Upper lobe of right lung (tissue), 1 donor: ENCODE measurements at regions not wholly inside any gene's neighbourhood (a gene's known extent, or its start where the extent isn't known, plus 50 kb on each side); places are given as distances from the start of the nearest gene placed in this dataset.
A peak's percentile ranks its signal among the peaks of the same experiment; 100 is the strongest.

ENCODE experiments used
- ATAC-seq: fragments of 200-7000 bp; cut with Tn5 transposase; one replicate; pipeline ENCODE4 v1.9.1; 2020; ENCODE audit warnings: mild to moderate bottlenecking, moderate library complexity
- DNase-seq: peaks from one replicate; pipeline ENCODE4 v3.0.0-alpha.2; 2020
- H3K27ac ChIP-seq: fragments of 200-600 bp; one replicate; pipeline ENCODE4 v1.8.0; 2022
- H3K27me3 ChIP-seq: fragments of 200-600 bp; one replicate; pipeline ENCODE4 v1.8.0; 2022; ENCODE audit warnings: mild to moderate bottlenecking
- H3K36me3 ChIP-seq: fragments of 200-600 bp; one replicate; pipeline ENCODE4 v1.8.0; 2022
- H3K4me1 ChIP-seq: fragments of 200-600 bp; one replicate; pipeline ENCODE4 v1.8.0; 2022
- H3K4me3 ChIP-seq: fragments of 200-600 bp; one replicate; pipeline ENCODE4 v1.8.0; 2022; ENCODE audit warnings: mild to moderate bottlenecking
- H3K9me3 ChIP-seq: fragments of 200-600 bp; one replicate; pipeline ENCODE4 v1.8.0; 2022
- CTCF ChIP-seq: fragments of 200-600 bp; IDR thresholded peaks from one replicate; pipeline ENCODE4 v1.8.0; 2022; ENCODE audit warnings: antibody characterized with exemption
- intact Hi-C: fragments of 100-400 bp; cut with DNase I; formaldehyde crosslinking; loops from one replicate; pipeline ENCODE4 v1.11.0; 2022
- donor health status: DM: no; HTN: yes; CAD: no; lungs with severe emphysema.

GRCh38 chrX:97740886-97741285, 857.2 kb downstream of the RPA4 start:
- Histone ChIP-seq H3K27me3 (no peaks in the 10 kb centered on the region), H3K36me3 (no peaks in the 10 kb centered on the region), H3K4me1 (no peaks in the 10 kb centered on the region), H3K27ac (no peak overlapping the region), H3K9me3 (no peaks in the 10 kb centered on the region), H3K4me3 (no peak overlapping the region)
- TF ChIP-seq CTCF, result no peak
- DNase-seq (no peak), ATAC-seq (no peak)
- intact Hi-C loops, result no loop called here

- H3K4me3 ChIP-seq, result no peak overlapping the region
- H3K4me1 ChIP-seq, result no peaks in the 10 kb centered on the region
- no peaks in the 10 kb centered on the region for H3K27me3 ChIP-seq
- H3K36me3 ChIP-seq, result no peaks in the 10 kb centered on the region
- no peak for ATAC-seq
- H3K9me3 ChIP-seq, result no peaks in the 10 kb centered on the region
- intact Hi-C loops, result no loop called here
- TF ChIP-seq CTCF, result peak; percentile 9
- H3K27ac ChIP-seq, result no peak overlapping the region
- DNase-seq, result no peak
Observed at GRCh38 chrX:97743014-97743413, 859.3 kb downstream of the RPA4 start.

- no peak for TF ChIP-seq CTCF
- H3K4me3 ChIP-seq, result no peak overlapping the region
Observed at GRCh38 chrX:97747346-97747745, 863.6 kb downstream of the RPA4 start.

GRCh38 chrX:97751016-97751415, 867.3 kb downstream of the RPA4 start:
- DNase-seq, result no peak
- H3K4me1 ChIP-seq, result no peaks in the 10 kb centered on the region
- no peak overlapping the region for H3K27ac ChIP-seq
- no peak for TF ChIP-seq CTCF
- ATAC-seq, result no peak
- no peak overlapping the region for H3K4me3 ChIP-seq
- H3K9me3 ChIP-seq, result no peaks in the 10 kb centered on the region
- no peaks in the 10 kb centered on the region for H3K27me3 ChIP-seq
- intact Hi-C loops, result no loop called here
- H3K36me3 ChIP-seq, result no peaks in the 10 kb centered on the region

More at GRCh38 chrX:97747346-97747745, 863.6 kb downstream of the RPA4 start:
- Histone ChIP-seq H3K36me3 (no peaks in the 10 kb centered on the region), H3K4me1 (no peaks in the 10 kb centered on the region), H3K9me3 (no peaks in the 10 kb centered on the region), H3K27me3 (no peaks in the 10 kb centered on the region), H3K27ac (no peak overlapping the region)
- intact Hi-C loops, result no loop called here
- ATAC-seq, result no peak
- no peak for DNase-seq

GRCh38 chrX:97751735-97752134, 868.0 kb downstream of the RPA4 start:
- no peaks in the 10 kb centered on the region for H3K9me3 ChIP-seq
- DNase-seq, result no peak
- H3K27ac ChIP-seq, result no peak overlapping the region
- H3K27me3 ChIP-seq, result no peaks in the 10 kb centered on the region
- ATAC-seq, result no peak
- no peaks in the 10 kb centered on the region for H3K4me1 ChIP-seq
- intact Hi-C loops, result no loop called here
- H3K36me3 ChIP-seq, result no peaks in the 10 kb centered on the region
- no peak overlapping the region for H3K4me3 ChIP-seq
- TF ChIP-seq CTCF, result no peak

- Histone ChIP-seq H3K4me3 (no peak overlapping the region), H3K27ac (no peak overlapping the region), H3K4me1 (no peaks in the 10 kb centered on the region), H3K9me3 (no peaks in the 10 kb centered on the region), H3K36me3 (no peaks in the 10 kb centered on the region), H3K27me3 (no peaks in the 10 kb centered on the region)
- DNase-seq (no peak), ATAC-seq (no peak)
- TF ChIP-seq CTCF, result no peak
- intact Hi-C loops, result no loop called here
Observed at GRCh38 chrX:97756879-97757278, 873.2 kb downstream of the RPA4 start.
